ENCODE measurements at regions not wholly inside any gene's neighbourhood (a gene's known extent, or its start where the extent isn't known, plus 50 kb on each side); places are given as distances from the start of the nearest gene placed in this dataset.

DNA sequence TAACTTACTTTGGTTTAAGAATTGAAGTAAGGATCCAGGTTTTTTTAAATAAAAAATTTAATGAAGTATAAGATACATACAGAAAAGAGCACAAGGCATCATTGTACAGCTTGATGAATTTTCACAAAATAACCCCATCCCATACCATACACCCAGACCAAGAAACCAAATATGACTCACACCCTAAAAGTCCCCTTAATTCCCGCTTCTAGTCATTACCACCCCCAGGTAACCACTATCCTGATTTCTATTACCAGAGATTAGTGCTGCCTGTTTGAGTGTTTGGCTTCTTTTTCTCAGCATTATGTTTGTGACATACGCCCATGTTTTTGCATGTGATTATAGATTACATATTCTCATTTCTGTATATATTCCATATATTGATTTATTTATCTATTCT is 98.5 kb upstream of the HIVEP3 start:
- DNase-seq (no peak), ATAC-seq (no peak)
- H3K27me3 ChIP-seq (ENCODE audit: low read length): no peaks in the 10 kb centered on the region
- H3K4me1 ChIP-seq (ENCODE audit: insufficient read depth, low read length): no peaks in the 10 kb centered on the region
- H3K9me3 ChIP-seq (ENCODE audit: low read length): peaks cover 13% of the 10 kb centered on the region; the same call in 1 of the 2 replicates
- no peak overlapping the region for H3K27ac ChIP-seq (ENCODE audit: low read length)
- no peak overlapping the region for H2AFZ ChIP-seq (ENCODE audit: low read length)
- no peaks in the 10 kb centered on the region for H3K9me2 ChIP-seq (replicated peaks; ENCODE audit: low read length)
- no peaks in the 10 kb centered on the region for H3F3A ChIP-seq (ENCODE audit: low read length, unreplicated experiment)
- intact Hi-C loops (cut with micrococcal nuclease): no loop called here
- CTCF ChIA-PET: no interaction called here
- no peak overlapping the region for H3K4me2 ChIP-seq (ENCODE audit: low read length)
- no peak overlapping the region for H3K9ac ChIP-seq (ENCODE audit: low read length)
- no peaks in the 10 kb centered on the region for H3K79me2 ChIP-seq (ENCODE audit: low read length)
- H4K20me1 ChIP-seq (ENCODE audit: low read length): no peaks in the 10 kb centered on the region
- no peak for TF ChIP-seq EZH2phosphoT487 (IDR thresholded peaks at IDR 0.05; ENCODE audit: borderline replicate concordance, low read length)
- TF ChIP-seq CTCF (conservative IDR thresholded peaks at IDR 0.05; ENCODE audit: low read depth, low read length): no peak
- no peak for TF ChIP-seq EZH2 (IDR thresholded peaks at IDR 0.05; ENCODE audit: low read length, unreplicated experiment)
- H3K4me3 ChIP-seq (ENCODE audit: low read length): no peak overlapping the region
- no TSS peak for BruUV-seq (replicated peaks)
- POLR2A ChIA-PET (ENCODE audit: unreplicated experiment): no interaction called here
- peaks cover 4% of the 10 kb centered on the region; the same call in 1 of the 2 replicates for H3K36me3 ChIP-seq (ENCODE audit: low read depth, low read length)

GRCh38 chr1:42014823-42015222 is 96.1 kb upstream of the HIVEP3 start:
- H3K79me2 ChIP-seq (ENCODE audit: low read length): no peaks in the 10 kb centered on the region
- no peaks in the 10 kb centered on the region for H4K20me1 ChIP-seq (ENCODE audit: low read length)
- H3K9me2 ChIP-seq (replicated peaks; ENCODE audit: low read length): no peaks in the 10 kb centered on the region
- H3K4me3 ChIP-seq (ENCODE audit: low read length): no peak overlapping the region
- TF ChIP-seq EZH2 (IDR thresholded peaks at IDR 0.05; ENCODE audit: low read length, unreplicated experiment) (no peak), EZH2phosphoT487 (IDR thresholded peaks at IDR 0.05; ENCODE audit: borderline replicate concordance, low read length) (no peak), CTCF (conservative IDR thresholded peaks at IDR 0.05; ENCODE audit: low read depth, low read length) (no peak)
- no peaks in the 10 kb centered on the region for H3K27me3 ChIP-seq (ENCODE audit: low read length)
- ChIA-PET POLR2A (ENCODE audit: unreplicated experiment) (no interaction called here), CTCF (no interaction called here)
- H2AFZ ChIP-seq (ENCODE audit: low read length): no peak overlapping the region
- H3F3A ChIP-seq (ENCODE audit: low read length, unreplicated experiment): no peaks in the 10 kb centered on the region
- peaks cover 13% of the 10 kb centered on the region; the same call in 1 of the 2 replicates for H3K9me3 ChIP-seq (ENCODE audit: low read length)
- ATAC-seq (no peak), DNase-seq (no peak)
- BruUV-seq (replicated peaks): no TSS peak
- H3K36me3 ChIP-seq (ENCODE audit: low read depth, low read length): peaks cover 4% of the 10 kb centered on the region; the same call in 1 of the 2 replicates
- intact Hi-C loops (cut with micrococcal nuclease): no loop called here
- no peaks in the 10 kb centered on the region for H3K4me1 ChIP-seq (ENCODE audit: insufficient read depth, low read length)
- no peak overlapping the region for H3K9ac ChIP-seq (ENCODE audit: low read length)
- no peak overlapping the region for H3K27ac ChIP-seq (ENCODE audit: low read length)
- H3K4me2 ChIP-seq (ENCODE audit: low read length): no peak overlapping the region

GRCh38 chr1:42013881-42014470 is 95.3 kb upstream of the HIVEP3 start:
- ATAC-seq: no peak
- H3K4me2 ChIP-seq (ENCODE audit: low read length): no peak overlapping the region
- CTCF ChIA-PET: no interaction called here

More at GRCh38 chr1:42013881-42014470, 95.3 kb upstream of the HIVEP3 start:
- no peak for TF ChIP-seq CTCF (conservative IDR thresholded peaks at IDR 0.05; ENCODE audit: low read depth, low read length)
- no peak for TF ChIP-seq EZH2 (IDR thresholded peaks at IDR 0.05; ENCODE audit: low read length, unreplicated experiment)
- no peak for TF ChIP-seq EZH2phosphoT487 (IDR thresholded peaks at IDR 0.05; ENCODE audit: borderline replicate concordance, low read length)
- no peaks in the 10 kb centered on the region for H3K9me2 ChIP-seq (replicated peaks; ENCODE audit: low read length)
- H3K27me3 ChIP-seq (ENCODE audit: low read length): no peaks in the 10 kb centered on the region
- H4K20me1 ChIP-seq (ENCODE audit: low read length): no peaks in the 10 kb centered on the region
- no peak overlapping the region for H3K27ac ChIP-seq (ENCODE audit: low read length)
- H3K9ac ChIP-seq (ENCODE audit: low read length): no peak overlapping the region
- H3K4me3 ChIP-seq (ENCODE audit: low read length): no peak overlapping the region
- no peaks in the 10 kb centered on the region for H3K4me1 ChIP-seq (ENCODE audit: insufficient read depth, low read length)
- no peak overlapping the region for H2AFZ ChIP-seq (ENCODE audit: low read length)
- H3K36me3 ChIP-seq (ENCODE audit: low read depth, low read length): no peaks in the 10 kb centered on the region; the same call in 1 of the 2 replicates
- POLR2A ChIA-PET (ENCODE audit: unreplicated experiment): no interaction called here
- H3K9me3 ChIP-seq (ENCODE audit: low read length): 0 out of 2 replicates have a peak, but pooled peaks cover 5% of the 10 kb centered on the region
- BruUV-seq (replicated peaks): no TSS peak
- no peaks in the 10 kb centered on the region for H3F3A ChIP-seq (ENCODE audit: low read length, unreplicated experiment)
- intact Hi-C loops (cut with micrococcal nuclease): no loop called here
- no peaks in the 10 kb centered on the region for H3K79me2 ChIP-seq (ENCODE audit: low read length)
- no peak for DNase-seq
